A673 (cell line): ENCODE measurements at regions not wholly inside any gene's neighbourhood (a gene's known extent, or its start where the extent isn't known, plus 50 kb on each side); places are given as distances from the start of the nearest gene placed in this dataset.

Experiments
- EZH2 ChIP-seq: fragments of 200-600 bp; sonication (generic); IDR thresholded peaks from 2 replicates; pipeline ENCODE4 v1.6.1; 2017; ENCODE audit warnings: borderline replicate concordance, low read depth, mild to moderate bottlenecking, mixed read lengths, antibody characterized with exemption, low read length; ENCODE audit not compliant: poor library complexity, severe bottlenecking
- TF ChIP-seq, protein P1 (sequence below): fragments of 300-800, 200-600 bp; sonication (generic); conservative IDR thresholded peaks from 2 replicates; pipeline ENCODE4 v1.5.1; 2017; ENCODE audit warnings: low read depth, mild to moderate bottlenecking, antibody characterized with exemption, low read length, moderate library complexity, mixed read lengths

- TF ChIP-seq, protein P1, sequence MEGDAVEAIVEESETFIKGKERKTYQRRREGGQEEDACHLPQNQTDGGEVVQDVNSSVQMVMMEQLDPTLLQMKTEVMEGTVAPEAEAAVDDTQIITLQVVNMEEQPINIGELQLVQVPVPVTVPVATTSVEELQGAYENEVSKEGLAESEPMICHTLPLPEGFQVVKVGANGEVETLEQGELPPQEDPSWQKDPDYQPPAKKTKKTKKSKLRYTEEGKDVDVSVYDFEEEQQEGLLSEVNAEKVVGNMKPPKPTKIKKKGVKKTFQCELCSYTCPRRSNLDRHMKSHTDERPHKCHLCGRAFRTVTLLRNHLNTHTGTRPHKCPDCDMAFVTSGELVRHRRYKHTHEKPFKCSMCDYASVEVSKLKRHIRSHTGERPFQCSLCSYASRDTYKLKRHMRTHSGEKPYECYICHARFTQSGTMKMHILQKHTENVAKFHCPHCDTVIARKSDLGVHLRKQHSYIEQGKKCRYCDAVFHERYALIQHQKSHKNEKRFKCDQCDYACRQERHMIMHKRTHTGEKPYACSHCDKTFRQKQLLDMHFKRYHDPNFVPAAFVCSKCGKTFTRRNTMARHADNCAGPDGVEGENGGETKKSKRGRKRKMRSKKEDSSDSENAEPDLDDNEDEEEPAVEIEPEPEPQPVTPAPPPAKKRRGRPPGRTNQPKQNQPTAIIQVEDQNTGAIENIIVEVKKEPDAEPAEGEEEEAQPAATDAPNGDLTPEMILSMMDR, result no peak
- no peak for TF ChIP-seq EZH2
Observed at GRCh38 chr9:63816751-63817621, 1468.0 kb downstream of the FOXD4L5 start.
